CD4-positive, alpha-beta T cell (primary cell): ENCODE measurements at regions not wholly inside any gene's neighbourhood (a gene's known extent, or its start where the extent isn't known, plus 50 kb on each side); places are given as distances from the start of the nearest gene placed in this dataset.

Source experiments
- ATAC-seq: fragments of 200-7000 bp; cut with Tn5 transposase; one replicate; pipeline ENCODE4 v1.10.0; 2022; ENCODE audit warnings: mild to moderate bottlenecking; ENCODE audit not compliant: poor library complexity
- CTCF ChIA-PET: fragments of 350-600 bp; sonication (Branson Sonifier 250); formaldehyde crosslinking; loops from one replicate; lab custom pipeline; 2021; ENCODE audit warnings: antibody characterized with exemption, inconsistent platforms; lab: Charles Lee
- POLR2A ChIA-PET: fragments of 350-600 bp; sonication (Branson Sonifier 250); formaldehyde crosslinking; loops from one replicate; lab custom pipeline; 2021; ENCODE audit warnings: antibody characterized with exemption, inconsistent platforms; lab: Charles Lee
- DNase-seq, 14 experiments: peaks; one replicate each; pipeline ENCODE4 v3.0.0-alpha.2; 2013 to 2020; ENCODE audit warnings: mixed read lengths in 2 of 14
- H3K27ac ChIP-seq, 2 donors: one replicate each; pipeline versions ENCODE4 v1.5.1 to v1.7.0; 2013; ENCODE audit warnings: low read length in 2 of 2, low read depth in 1 of 2, mild to moderate bottlenecking in 1 of 2
- H3K27me3 ChIP-seq, 2 experiments: 1 replicate in 1 of 2; 2 replicates in 1 of 2; pipeline versions ENCODE4 v1.6.1 to v1.7.0; 2013; ENCODE audit warnings: low read length in 2 of 2, control low read depth in 1 of 2, mild to moderate bottlenecking in 1 of 2, moderate library complexity in 1 of 2; ENCODE audit not compliant: insufficient read depth in 2 of 2, control insufficient read depth in 1 of 2
- H3K36me3 ChIP-seq: one replicate; pipeline ENCODE4 v1.6.1; 2013; ENCODE audit warnings: low read length, control low read depth; ENCODE audit not compliant: insufficient read depth
- H3K4me1 ChIP-seq: one replicate; pipeline ENCODE4 v1.6.1; 2013; ENCODE audit warnings: low read length, control low read depth; ENCODE audit not compliant: insufficient read depth
- H3K4me3 ChIP-seq: one replicate; pipeline ENCODE4 v1.5.1; 2013; ENCODE audit warnings: mild to moderate bottlenecking, low read length, moderate library complexity
- H3K9me3 ChIP-seq, 2 experiments: 1 replicate in 1 of 2; 2 replicates in 1 of 2; pipeline versions ENCODE4 v1.6.1 to v1.7.0; 2013; ENCODE audit warnings: low read length in 2 of 2, mild to moderate bottlenecking in 2 of 2, control low read depth in 1 of 2, moderate library complexity in 1 of 2; ENCODE audit not compliant: control insufficient read depth in 1 of 2, insufficient read depth in 1 of 2
- H3K27ac Mint-ChIP-seq: one replicate; pipeline ENCODE4 v1.8.0; 2020; ENCODE audit warnings: mixed read lengths
- H3K27me3 Mint-ChIP-seq: one replicate; pipeline ENCODE4 v1.8.0; 2021; ENCODE audit warnings: mixed read lengths
- H3K36me3 Mint-ChIP-seq: one replicate; pipeline ENCODE4 v1.8.0; 2021; ENCODE audit warnings: low read depth, mixed read lengths
- H3K4me1 Mint-ChIP-seq: one replicate; pipeline ENCODE4 v1.8.0; 2021; ENCODE audit warnings: low read depth, mixed read lengths
- H3K4me3 Mint-ChIP-seq: one replicate; pipeline ENCODE4 v1.8.0; 2020; ENCODE audit warnings: mild to moderate bottlenecking, mixed read lengths
- H3K9me3 Mint-ChIP-seq: one replicate; pipeline ENCODE4 v1.8.0; 2020; ENCODE audit warnings: mixed read lengths
- CTCF ChIP-seq: fragments of 200-600 bp; IDR thresholded peaks from one replicate; pipeline ENCODE4 v1.8.0; 2022; ENCODE audit warnings: antibody characterized with exemption, mild to moderate bottlenecking
- intact Hi-C, 2 experiments: fragments of 100-400 bp; cut with DNase I in 1 of 2; cut with micrococcal nuclease in 1 of 2; formaldehyde crosslinking; loops; one replicate each; pipeline versions ENCODE4 v1.15.1 to v1.9.0; 2023 to 2025; cut with DNase I, micrococcal nuclease

GRCh38 chr4:126734465-126734864, 898.3 kb upstream of the INTU start:
- no peaks in the 10 kb centered on the region for H3K4me1 Mint-ChIP-seq
- ChIA-PET CTCF (no interaction called here), POLR2A (no interaction called here)
- H3K27me3 Mint-ChIP-seq, result no peaks in the 10 kb centered on the region
- no peak overlapping the region for H3K4me3 ChIP-seq
- TF ChIP-seq CTCF, result no peak
- H3K27me3 ChIP-seq, result no peaks in the 10 kb centered on the region
- H3K4me3 Mint-ChIP-seq, result no peak overlapping the region
- no peaks in the 10 kb centered on the region for H3K4me1 ChIP-seq
- H3K9me3 ChIP-seq, result peaks cover 0 to 8% of the 10 kb centered on the region in 2 experiments
- H3K9me3 Mint-ChIP-seq, result peaks cover 4% of the 10 kb centered on the region
- H3K36me3 Mint-ChIP-seq, result no peaks in the 10 kb centered on the region
- DNase-seq, result no peak
- intact Hi-C loops, result no loop called here
- H3K36me3 ChIP-seq, result no peaks in the 10 kb centered on the region
- no peak overlapping the region for H3K27ac Mint-ChIP-seq
- H3K27ac ChIP-seq, result no peak overlapping the region
- no peak for ATAC-seq

GRCh38 chr4:126735294-126736132, 897.2 kb upstream of the INTU start:
- ATAC-seq (no peak), DNase-seq (no peak)
- TF ChIP-seq CTCF, result no peak
- intact Hi-C loops, result no loop called here
- Histone ChIP-seq H3K36me3 (no peaks in the 10 kb centered on the region), H3K4me1 (no peaks in the 10 kb centered on the region), H3K27ac (no peak overlapping the region), H3K9me3 (peaks cover 0 to 6% of the 10 kb centered on the region in 2 experiments), H3K4me3 (no peak overlapping the region), H3K27me3 (no peaks in the 10 kb centered on the region)
- ChIA-PET POLR2A (no interaction called here), CTCF (no interaction called here)
- Mint-ChIP-seq H3K36me3 (no peaks in the 10 kb centered on the region), H3K4me3 (no peak overlapping the region), H3K9me3 (peaks cover 4% of the 10 kb centered on the region), H3K27me3 (no peaks in the 10 kb centered on the region), H3K4me1 (no peaks in the 10 kb centered on the region), H3K27ac (no peak overlapping the region)

GRCh38 chr4:126736133-126736518, 896.6 kb upstream of the INTU start:
- POLR2A ChIA-PET, result no interaction called here
- ATAC-seq (no peak), DNase-seq (no peak)
- Histone ChIP-seq H3K36me3 (no peaks in the 10 kb centered on the region), H3K4me1 (no peaks in the 10 kb centered on the region), H3K9me3 (peaks cover 0 to 3% of the 10 kb centered on the region in 2 experiments), H3K27ac (no peak overlapping the region), H3K4me3 (no peak overlapping the region), H3K27me3 (no peaks in the 10 kb centered on the region)
- TF ChIP-seq CTCF, result no peak
- H3K4me1 Mint-ChIP-seq, result no peaks in the 10 kb centered on the region
- H3K4me3 Mint-ChIP-seq, result no peak overlapping the region
- CTCF ChIA-PET, result no interaction called here
- intact Hi-C loops, result no loop called here
- no peaks in the 10 kb centered on the region for H3K27me3 Mint-ChIP-seq
- no peaks in the 10 kb centered on the region for H3K36me3 Mint-ChIP-seq
- H3K9me3 Mint-ChIP-seq, result peaks cover 4% of the 10 kb centered on the region
- no peak overlapping the region for H3K27ac Mint-ChIP-seq
